HEK293 (cell line): ENCODE measurements at regions not wholly inside any gene's neighbourhood (a gene's known extent, or its start where the extent isn't known, plus 50 kb on each side); places are given as distances from the start of the nearest gene placed in this dataset.

ENCODE experiments used
- CTCF ChIA-PET: fragments of 350-600 bp; formaldehyde crosslinking; extraction: SDS; loops from one replicate; lab custom pipeline; 2021; ENCODE audit warnings: antibody characterized with exemption; lab: Yijun Ruan, JAX
- POLR2A ChIA-PET: fragments of 300-600 bp; formaldehyde crosslinking; extraction: SDS; loops from one replicate; lab custom pipeline; 2020; ENCODE audit warnings: antibody characterized with exemption, inconsistent platforms; lab: Yijun Ruan, JAX
- H3K27ac ChIP-seq: fragments of 200-500 bp; sonication (Bioruptor generic); 2 replicates; pipeline ENCODE4 v1.5.1; 2014; ENCODE audit warnings: low read depth, low read length, control low read depth, inconsistent platforms; ENCODE audit errors: extremely low read depth
- H3K36me3 ChIP-seq, 2 experiments: fragments of 200-500 bp in 1 of 2; sonication (Bioruptor generic) in 1 of 2; 1 replicate in 1 of 2; 2 replicates in 1 of 2; pipeline ENCODE4 v1.5.1; 2014 to 2017; ENCODE audit warnings: inconsistent platforms in 2 of 2, low read length in 2 of 2; ENCODE audit not compliant: control insufficient read depth in 2 of 2, insufficient read depth in 1 of 2
- H3K4me1 ChIP-seq: fragments of 200-500 bp; sonication (Bioruptor generic); 2 replicates; pipeline ENCODE4 v1.5.1; 2014; ENCODE audit warnings: mild to moderate bottlenecking, low read length, inconsistent platforms; ENCODE audit not compliant: control insufficient read depth, insufficient read depth
- H3K4me3 ChIP-seq: 2 replicates; pipeline ENCODE4 v1.5.1; 2011; ENCODE audit warnings: low read depth, mild to moderate bottlenecking, control low read depth, low read length, moderate library complexity
- H3K9me3 ChIP-seq: fragments of 200-500 bp; sonication (Bioruptor generic); 2 replicates; pipeline ENCODE4 v1.5.1; 2014; ENCODE audit warnings: low read depth, low read length, inconsistent platforms; ENCODE audit not compliant: control insufficient read depth, insufficient read depth
- GFI1B ChIP-seq: fragments of 450-650 bp; formaldehyde crosslinking; IDR thresholded peaks from 2 replicates; pipeline ENCODE4 v1.5.1; 2016; ENCODE audit warnings: missing biosample characterization, missing genetic modification characterization
- HOXA7 ChIP-seq: sonication (generic); formaldehyde crosslinking; IDR thresholded peaks from 2 replicates; pipeline ENCODE4 v1.8.1; 2022; ENCODE audit warnings: missing genetic modification reagents, borderline replicate concordance
- MZF1 ChIP-seq: fragments of 450-650 bp; formaldehyde crosslinking; IDR thresholded peaks from 2 replicates; pipeline ENCODE4 v1.5.1; 2017; ENCODE audit warnings: missing biosample characterization, missing genetic modification characterization, borderline replicate concordance
- PRDM2 ChIP-seq: fragments of 450-650 bp; formaldehyde crosslinking; IDR thresholded peaks from 2 replicates; pipeline ENCODE4 v1.5.1; 2016; ENCODE audit warnings: missing biosample characterization, missing genetic modification characterization, borderline replicate concordance
- SCRT1 ChIP-seq: fragments of 450-650 bp; formaldehyde crosslinking; IDR thresholded peaks from 2 replicates; pipeline ENCODE4 v1.5.1; 2016; ENCODE audit warnings: missing biosample characterization, missing genetic modification characterization, borderline replicate concordance
- TRIM28 ChIP-seq: IDR thresholded peaks from 2 replicates; pipeline ENCODE4 v1.6.1; 2011; ENCODE audit warnings: low read length, control low read depth, borderline replicate concordance
- ZBTB44 ChIP-seq: fragments of 450-650 bp; IDR thresholded peaks from 2 replicates; pipeline ENCODE4 v1.5.1; 2018; ENCODE audit warnings: missing biosample characterization, mild to moderate bottlenecking, missing genetic modification characterization
- ZNF169 ChIP-seq: fragments of 450-650 bp; formaldehyde crosslinking; IDR thresholded peaks from 2 replicates; pipeline ENCODE4 v1.5.1; 2016; ENCODE audit warnings: missing biosample characterization, missing genetic modification characterization
- ZNF513 ChIP-seq: fragments of 450-650 bp; IDR thresholded peaks from 2 replicates; pipeline ENCODE4 v1.5.1; 2018; ENCODE audit warnings: missing biosample characterization, missing genetic modification characterization
- ZNF645 ChIP-seq: fragments of 450-650 bp; formaldehyde crosslinking; IDR thresholded peaks from 2 replicates; pipeline ENCODE4; 2016; ENCODE audit warnings: missing biosample characterization, missing genetic modification characterization
- ZNF692 ChIP-seq: fragments of 450-650 bp; formaldehyde crosslinking; IDR thresholded peaks from 2 replicates; pipeline ENCODE4 v1.5.1; 2016; ENCODE audit warnings: missing biosample characterization, missing genetic modification characterization
- ZNF791 ChIP-seq: fragments of 450-650 bp; formaldehyde crosslinking; IDR thresholded peaks from 2 replicates; pipeline ENCODE4 v1.5.1; 2016; ENCODE audit warnings: missing biosample characterization, missing genetic modification characterization
- ZSCAN30 ChIP-seq: fragments of 450-650 bp; IDR thresholded peaks from 2 replicates; pipeline ENCODE4 v1.5.1; 2018; ENCODE audit warnings: missing biosample characterization, mild to moderate bottlenecking, missing genetic modification characterization, moderate library complexity

GRCh38 chr1:29793101-29793546 is 556.8 kb downstream of the PTPRU start (continued):
- TF ChIP-seq SCRT1 (tag by site-specific recombination) (peak; percentile 57; the same call in 1 of the 2 replicates), ZNF645 (tag by site-specific recombination) (no peak), ZNF513 (0 out of 2 replicates have a peak, but pooled peaks have one; percentile 33), HOXA7 (CRISPR knock-in tag) (no peak), ZSCAN30 (tag by site-specific recombination) (0 out of 2 replicates have a peak, but pooled peaks have one; percentile 40), MZF1 (tag by site-specific recombination) (no peak), PRDM2 (tag by site-specific recombination) (no peak), ZNF169 (tag by site-specific recombination) (no peak), ZNF692 (peak; percentile 63), ZNF791 (tag by site-specific recombination) (no peak), TRIM28 (no peak)

- no peak overlapping the region for H3K27ac ChIP-seq
- no peaks in the 10 kb centered on the region for H3K9me3 ChIP-seq
- no peak overlapping the region for H3K4me3 ChIP-seq
- no peaks in the 10 kb centered on the region for H3K4me1 ChIP-seq
- no peaks in the 10 kb centered on the region for H3K36me3 ChIP-seq
- ChIA-PET CTCF (interaction anchor here (0.6 to 1.2 kb wide), 3 partner anchors 59 to 294 kb away, joined by 3 to 4 read pairs (median 3); no protein-coding TSS in a partner anchor), POLR2A (no interaction called here)
- TF ChIP-seq ZBTB44 (tag by site-specific recombination) (no peak), GFI1B (tag by site-specific recombination) (no peak)
Observed at GRCh38 chr1:29789910-29790247, 553.6 kb downstream of the PTPRU start.
